ENCODE measurements at regions not wholly inside any gene's neighbourhood (a gene's known extent, or its start where the extent isn't known, plus 50 kb on each side); places are given as distances from the start of the nearest gene placed in this dataset.

DNA sequence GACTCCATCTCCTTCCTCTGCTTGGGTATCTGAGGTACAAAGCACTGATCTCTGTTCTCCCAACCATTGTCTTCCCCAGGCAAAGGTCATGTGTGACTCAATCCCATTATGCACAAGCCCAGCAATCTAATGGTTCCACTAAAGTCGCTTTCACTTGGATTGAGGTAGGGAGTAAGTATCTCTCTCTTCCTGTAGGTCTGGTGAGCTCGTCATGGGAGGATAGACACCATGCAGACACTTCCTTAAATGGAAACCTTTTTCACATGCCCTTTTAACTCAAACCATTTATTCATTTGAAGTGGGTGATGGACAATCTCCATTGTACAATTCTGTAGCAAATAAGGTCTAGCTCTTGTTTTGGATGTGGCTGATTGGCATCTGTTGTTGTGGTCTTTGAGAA lies 245.2 kb upstream of the CLNK start:
- in situ Hi-C loops (cut with MboI), result no loop called here
- Histone ChIP-seq H3K79me2 (ENCODE audit: control insufficient read depth, insufficient read depth, low read length) (no peaks in the 10 kb centered on the region), H3K4me2 (ENCODE audit: insufficient read depth, low read length) (no peak overlapping the region), H3K4me1 (replicated peaks in 1 of 2; ENCODE audit: control insufficient read depth in 2 of 2, insufficient read depth in 2 of 2, low read length in 2 of 2) (no peaks in the 10 kb centered on the region), H3K4me3 (no peak overlapping the region), H3K9me1 (ENCODE audit: control insufficient read depth, insufficient read depth, low read length) (no peaks in the 10 kb centered on the region), H3K36me3 (ENCODE audit: control insufficient read depth, insufficient read depth, low read length) (no peaks in the 10 kb centered on the region), H2AFZ (ENCODE audit: low read depth, low read length) (no peak overlapping the region), H3K9ac (ENCODE audit: insufficient read depth in 1 of 2, low read depth in 2 of 2, low read length in 2 of 2) (no peak overlapping the region), H4K20me1 (replicated peaks; ENCODE audit: control insufficient read depth, insufficient read depth, low read length) (no peaks in the 10 kb centered on the region), H3K27ac (ENCODE audit: extremely low read depth, low read depth, low read length) (no peak overlapping the region), H3K9me3 (replicated peaks; ENCODE audit: control insufficient read depth, insufficient read depth, low read depth, low read length) (no peaks in the 10 kb centered on the region; the same call in 1 of the 2 replicates), H3K27me3 (ENCODE audit: control insufficient read depth in 2 of 2, insufficient read depth in 2 of 2, low read length in 2 of 2) (no peaks in the 10 kb centered on the region)
- no peak for TF ChIP-seq ZNF717 (CRISPR knock-in tag; IDR thresholded peaks at IDR 0.05)
- TF ChIP-seq SETDB1 (IDR thresholded peaks at IDR 0.05; ENCODE audit: low read length), result no peak
- no peak for TF ChIP-seq REST (IDR thresholded peaks at IDR 0.05; ENCODE audit: borderline replicate concordance)
- no peak for TF ChIP-seq REST (CRISPR knock-in tag; IDR thresholded peaks at IDR 0.05; ENCODE audit: low read depth)
- no peak for TF ChIP-seq ZNF140 (CRISPR knock-in tag; IDR thresholded peaks at IDR 0.05)
- no peak for TF ChIP-seq TFAM (CRISPR knock-in tag; conservative IDR thresholded peaks at IDR 0.05)
- no peak for TF ChIP-seq FOXP1 (CRISPR knock-in tag; IDR thresholded peaks at IDR 0.05)
- no peak for TF ChIP-seq CHCHD3 (CRISPR knock-in tag; IDR thresholded peaks at IDR 0.05)
- TF ChIP-seq ZNF274 (IDR thresholded peaks at IDR 0.05; ENCODE audit: borderline replicate concordance, low read depth, low read length), result no peak
- no peak for TF ChIP-seq FOXJ3 (CRISPR knock-in tag; IDR thresholded peaks at IDR 0.05)
- no peak for TF ChIP-seq ZNF77 (CRISPR knock-in tag; IDR thresholded peaks at IDR 0.05)
- CTCF ChIA-PET (ENCODE audit: low intra/inter-chr PET ratio), result no interaction called here
- intact Hi-C loops (cut with micrococcal nuclease), result no loop called here
- DNase-seq (ENCODE audit: extremely low read depth in 1 of 4, low spot score in 3 of 4) (no peak), FAIRE-seq (no peak), ATAC-seq (no peak)
- 0% methylated on average over 1 of the region's 2 CpGs for WGBS (ENCODE audit: insufficient coverage, low coverage, missing lambda C conversion rate)
- BruUV-seq (replicated peaks), result no TSS peak
- POLR2A ChIA-PET, result no interaction called here
